Ecto neural progenitor cell (in vitro differentiated cells): ENCODE measurements at regions not wholly inside any gene's neighbourhood (a gene's known extent, or its start where the extent isn't known, plus 50 kb on each side); places are given as distances from the start of the nearest gene placed in this dataset.

Experiments
- DNase-seq: peaks from one replicate; pipeline ENCODE4 v3.0.0-alpha.2; 2018; ENCODE audit warnings: low spot score

DNA sequence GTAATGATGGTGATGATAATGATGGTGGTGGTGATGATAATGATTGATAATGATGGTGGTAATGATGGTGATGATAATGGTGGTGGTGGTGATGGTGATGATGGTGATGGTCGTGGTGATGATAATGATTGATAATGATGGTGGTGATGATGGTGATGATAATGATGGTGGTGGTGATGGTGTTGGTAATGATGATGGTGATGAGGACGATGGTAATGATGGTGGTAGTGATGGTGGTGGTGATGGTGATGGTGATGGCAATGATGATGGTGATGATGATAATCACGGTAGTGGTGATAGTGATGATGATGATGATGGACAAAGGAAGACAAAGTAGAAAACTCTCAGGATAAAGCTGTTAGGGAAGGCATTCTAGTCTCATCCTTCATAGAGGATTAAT, 310.5 kb downstream of the MSX2 start:
- DNase-seq = no peak

GRCh38 chr5:175032741-175033151, 308.4 kb downstream of the MSX2 start:
- no peak for DNase-seq

GRCh38 chr5:175032013-175032412, 307.6 kb downstream of the MSX2 start:
- no peak for DNase-seq

DNA sequence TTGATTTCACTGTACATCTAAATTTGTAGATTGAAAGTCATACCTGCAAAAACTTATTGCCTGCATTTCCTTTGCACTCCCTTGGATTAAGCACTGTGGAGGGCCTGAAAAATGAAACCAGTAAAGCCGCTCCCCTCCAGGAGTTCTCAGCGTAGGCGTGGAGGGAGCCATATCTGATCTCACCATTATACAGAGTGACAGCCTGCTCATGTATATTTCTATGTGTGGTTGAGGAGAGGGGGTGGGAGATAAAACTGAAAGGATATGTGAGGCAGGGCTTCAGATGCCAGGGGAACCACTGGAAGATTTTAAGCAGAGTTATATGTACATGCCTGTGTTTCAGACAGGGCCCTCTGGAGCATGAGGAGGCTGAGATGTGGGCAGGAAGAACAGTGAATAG, 303.0 kb downstream of the MSX2 start:
- DNase-seq = no peak

- no peak for DNase-seq
Observed at GRCh38 chr5:175025077-175025476, 300.7 kb downstream of the MSX2 start.

DNA sequence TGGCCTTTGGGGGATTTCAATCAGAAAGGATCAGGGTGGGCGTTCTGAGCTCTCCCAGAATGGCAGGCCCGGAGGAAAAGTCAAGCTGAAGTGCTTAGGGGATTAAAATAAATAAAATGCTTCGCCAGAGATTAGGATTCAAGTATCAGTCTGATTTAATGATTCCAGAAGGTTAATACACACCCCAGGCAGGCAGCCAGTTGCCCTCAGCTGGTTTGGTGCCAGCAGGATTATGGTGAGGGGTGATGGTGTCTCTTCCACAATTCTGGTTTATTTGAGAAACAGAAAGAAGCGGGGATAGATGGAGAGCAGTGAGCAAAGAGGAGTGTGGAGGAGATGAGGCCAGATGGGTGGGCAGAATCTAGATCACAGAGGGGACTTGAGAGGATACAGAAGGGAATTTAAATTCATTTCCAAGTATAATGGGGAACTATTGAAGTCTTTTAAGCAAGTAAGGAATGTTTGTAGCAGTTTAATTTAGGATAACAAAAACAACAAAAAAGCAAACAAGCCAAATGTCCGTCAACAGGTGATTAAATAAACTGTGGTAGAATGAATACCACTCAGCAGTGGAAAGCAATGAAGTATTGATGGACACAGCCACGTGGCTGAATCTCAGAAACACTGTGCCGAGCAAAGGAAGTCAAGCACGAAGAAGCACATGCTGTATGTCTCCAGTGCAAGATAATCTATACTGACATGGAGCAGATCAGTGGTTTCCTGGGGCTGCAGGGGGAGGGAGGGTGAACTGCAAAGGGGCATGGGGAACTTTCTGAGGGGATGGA, 297.7 kb downstream of the MSX2 start:
- DNase-seq = no peak

- no peak for DNase-seq
Observed at GRCh38 chr5:175021321-175021720, 296.9 kb downstream of the MSX2 start.

- no peak for DNase-seq
Observed at GRCh38 chr5:175015028-175015685, 290.8 kb downstream of the MSX2 start.

DNA sequence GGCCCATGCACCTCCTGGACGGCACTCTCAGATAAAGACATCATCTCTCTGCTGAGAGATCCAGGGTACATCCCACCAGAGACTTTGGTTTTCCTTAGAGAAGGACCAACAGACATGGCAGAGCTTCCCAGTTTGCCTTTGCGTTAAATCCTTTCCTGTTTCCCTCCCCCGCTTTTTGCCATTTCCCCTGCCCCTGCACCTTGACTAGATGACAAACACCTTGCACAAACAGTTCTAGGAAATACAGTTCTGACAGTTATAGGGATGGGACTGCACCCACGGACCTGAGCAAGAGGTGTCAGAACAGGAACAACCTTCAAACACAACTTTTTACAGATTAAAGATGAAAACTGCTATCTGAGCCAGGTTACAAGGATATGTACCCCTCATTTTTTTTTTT, 288.9 kb downstream of the MSX2 start:
- no peak for DNase-seq

- DNase-seq = no peak
Observed at GRCh38 chr5:175012267-175012666, 287.9 kb downstream of the MSX2 start.

DNA sequence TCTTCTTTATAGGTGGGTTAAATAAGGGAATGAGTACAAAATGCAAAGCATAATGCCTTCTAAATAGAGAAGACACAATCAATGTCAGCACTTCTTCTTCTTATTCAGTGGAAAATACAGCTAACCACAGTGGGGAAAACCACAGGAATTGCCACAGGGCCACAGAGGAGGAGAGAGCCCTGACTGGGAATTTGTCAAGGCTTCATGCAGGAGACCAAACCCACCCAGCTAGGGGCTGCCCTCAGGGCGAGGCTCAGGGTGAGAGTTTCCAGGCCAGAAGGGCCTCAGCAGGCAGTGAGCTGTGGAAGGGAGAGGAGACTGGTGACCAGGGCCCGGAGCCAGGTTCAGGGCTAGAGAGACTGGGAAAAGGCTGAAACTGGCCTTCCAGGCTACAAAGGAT, 279.1 kb downstream of the MSX2 start:
- no peak for DNase-seq

GRCh38 chr5:175001876-175002645, 277.7 kb downstream of the MSX2 start:
- DNase-seq = no peak

GRCh38 chr5:175001311-175001710, 276.9 kb downstream of the MSX2 start:
- no peak for DNase-seq

DNA sequence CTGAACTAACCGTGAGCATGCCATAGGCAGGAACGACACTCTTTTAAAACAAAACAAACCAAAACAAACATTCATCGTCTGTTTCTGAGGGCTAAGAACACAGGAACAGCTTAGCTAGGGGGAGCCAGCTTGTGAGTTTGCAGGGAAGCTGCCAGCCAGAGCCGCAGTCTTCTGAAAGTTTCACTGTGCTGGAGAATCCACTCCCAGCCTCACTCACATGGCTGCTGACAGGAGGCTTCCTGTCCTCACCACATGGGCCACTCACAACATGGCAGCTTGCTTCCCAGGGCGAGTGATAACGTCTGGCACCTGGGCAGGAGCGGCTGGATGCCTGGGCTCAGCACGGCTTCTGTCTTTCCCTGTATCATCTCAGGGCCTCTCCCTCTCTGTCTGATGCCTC, 275.2 kb downstream of the MSX2 start:
- DNase-seq = no peak

- DNase-seq = no peak
Observed at GRCh38 chr5:174998131-174998730, 273.8 kb downstream of the MSX2 start.

- no peak for DNase-seq
Observed at GRCh38 chr5:174997688-174998087, 273.3 kb downstream of the MSX2 start.

GRCh38 chr5:174996941-174997340, 272.6 kb downstream of the MSX2 start:
- DNase-seq = no peak

GRCh38 chr5:174995827-174996226, 271.4 kb downstream of the MSX2 start:
- no peak for DNase-seq

- DNase-seq = no peak
Observed at GRCh38 chr5:174991847-174992246, 267.5 kb downstream of the MSX2 start.

DNA sequence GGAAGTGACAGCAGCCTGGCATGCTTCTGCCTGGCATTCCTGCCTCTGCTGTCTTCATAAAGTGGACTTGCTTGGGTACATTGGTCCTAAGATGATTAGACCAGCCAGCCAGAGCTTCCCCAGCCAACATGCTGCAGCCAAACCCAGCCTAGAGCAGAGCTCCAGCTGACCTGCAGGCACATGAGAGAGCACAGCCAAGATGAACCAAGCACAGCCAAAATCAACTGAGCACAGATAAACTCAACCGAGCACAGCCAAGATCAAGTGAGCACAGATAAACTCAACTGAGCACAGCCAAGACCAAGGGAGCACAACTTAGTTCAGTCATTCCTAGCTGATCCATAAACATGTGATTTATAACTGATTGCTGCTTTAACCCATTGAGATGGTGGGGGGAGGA, 266.5 kb downstream of the MSX2 start:
- no peak for DNase-seq

GRCh38 chr5:174987443-174988012, 263.1 kb downstream of the MSX2 start:
- DNase-seq = no peak

GRCh38 chr5:174984863-174985262, 260.5 kb downstream of the MSX2 start:
- DNase-seq = no peak
